ENCODE measurements at regions not wholly inside any gene's neighbourhood (a gene's known extent, or its start where the extent isn't known, plus 50 kb on each side); places are given as distances from the start of the nearest gene placed in this dataset.

DNA sequence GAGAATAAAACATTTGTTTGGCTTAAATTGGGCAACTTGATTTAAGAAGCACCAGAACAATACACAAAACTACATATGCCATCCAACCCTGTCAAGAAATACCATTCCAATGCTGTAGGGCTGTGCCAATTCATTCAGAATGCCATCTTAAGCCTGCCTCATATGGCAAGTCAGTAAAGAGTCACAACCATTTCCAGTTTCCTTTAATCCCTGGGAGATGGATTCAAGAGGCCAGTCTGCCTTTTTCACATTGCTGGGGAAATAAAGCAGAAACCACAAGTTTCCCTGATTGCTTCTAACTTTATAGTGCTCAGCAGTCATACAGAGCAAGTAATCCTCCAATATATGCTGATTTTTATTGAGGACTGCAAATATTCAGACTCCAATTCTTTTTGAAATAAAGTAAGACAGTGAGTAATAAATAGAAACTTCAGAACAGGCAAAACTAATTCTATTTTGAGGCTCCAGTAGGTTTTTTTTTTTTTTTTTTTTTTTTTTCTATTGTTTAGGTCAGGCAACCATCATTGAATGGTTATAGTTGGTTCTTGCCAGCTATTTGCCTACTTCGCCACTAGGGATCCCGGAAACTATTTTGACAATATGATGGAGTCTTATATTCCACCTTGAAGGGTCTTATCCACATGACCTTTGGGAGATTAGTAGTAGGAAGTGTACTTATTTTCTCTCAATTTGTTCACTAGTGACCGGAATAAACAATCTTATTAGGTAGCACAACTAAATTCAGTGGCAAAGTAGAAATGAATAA lies 400.9 kb upstream of the MEF2C start:
- DNase-seq = no peak

GRCh38 chr5:89282554-89283510 lies 399.8 kb upstream of the MEF2C start:
- DNase-seq = no peak

DNA sequence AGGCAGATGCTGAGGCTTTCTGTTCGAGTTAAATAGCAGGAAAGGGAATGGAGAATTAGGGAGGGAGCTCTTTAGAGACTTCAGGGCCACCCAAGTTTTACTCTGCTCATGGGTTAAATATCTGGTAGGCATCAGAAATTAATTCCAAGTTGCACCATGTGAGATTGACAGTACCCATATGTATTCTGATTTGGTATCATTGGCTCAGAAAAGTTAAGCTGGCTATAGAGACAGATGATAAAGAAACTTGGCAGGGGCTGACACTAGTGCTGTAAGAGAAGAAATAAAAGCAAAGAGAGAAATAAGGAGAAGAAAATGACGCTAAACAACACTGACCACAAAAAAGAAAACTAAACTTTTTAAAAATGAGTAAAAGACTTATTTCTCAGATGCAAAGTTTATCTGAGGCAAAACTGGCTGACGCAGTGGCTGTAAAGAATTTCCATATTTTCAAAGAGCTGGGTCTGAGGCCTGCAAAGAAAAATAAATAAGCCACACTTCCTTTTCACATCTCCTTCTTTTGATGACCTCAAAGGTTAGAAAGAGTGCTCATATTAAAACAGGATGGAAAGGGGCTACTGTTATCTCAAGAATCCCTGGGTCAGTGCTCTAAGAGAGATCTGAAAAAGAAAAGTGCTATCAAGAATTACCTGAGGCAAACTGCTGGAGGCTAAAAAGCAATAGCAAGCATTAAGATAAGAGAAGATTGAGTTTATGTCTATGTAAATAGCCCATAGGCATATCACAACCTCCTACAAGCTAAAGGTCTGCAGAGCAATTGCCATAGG lies 399.0 kb upstream of the MEF2C start:
- no peak for DNase-seq

DNA sequence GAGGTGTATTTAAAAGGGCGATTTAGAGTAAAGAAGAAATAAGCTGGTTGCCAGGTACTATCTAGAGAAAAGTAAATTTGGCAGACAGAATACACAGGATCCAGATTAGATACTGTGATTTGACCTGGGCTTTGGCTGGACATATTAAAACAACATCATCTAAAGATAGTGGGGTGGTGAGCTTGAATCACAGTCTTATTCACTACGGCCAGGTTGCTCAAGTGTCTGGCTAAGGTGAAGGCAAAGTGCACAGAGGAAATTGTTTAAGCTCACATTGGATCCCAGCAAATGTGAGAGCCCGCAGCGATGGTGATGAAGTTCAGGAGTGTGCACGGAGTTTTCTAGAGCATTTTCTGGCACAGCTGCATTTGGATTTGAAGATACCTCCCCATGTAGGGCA lies 398.2 kb upstream of the MEF2C start:
- no peak for DNase-seq

GRCh38 chr5:89280103-89281037 lies 397.4 kb upstream of the MEF2C start:
- no peak for DNase-seq

GRCh38 chr5:89279391-89280036 lies 396.5 kb upstream of the MEF2C start:
- no peak for DNase-seq

- DNase-seq = no peak
Measured at GRCh38 chr5:89277816-89278215, 394.8 kb upstream of the MEF2C start.

- DNase-seq = no peak
Measured at GRCh38 chr5:89276566-89277305, 393.8 kb upstream of the MEF2C start.

GRCh38 chr5:89275066-89275855 lies 392.3 kb upstream of the MEF2C start:
- no peak for DNase-seq

DNA sequence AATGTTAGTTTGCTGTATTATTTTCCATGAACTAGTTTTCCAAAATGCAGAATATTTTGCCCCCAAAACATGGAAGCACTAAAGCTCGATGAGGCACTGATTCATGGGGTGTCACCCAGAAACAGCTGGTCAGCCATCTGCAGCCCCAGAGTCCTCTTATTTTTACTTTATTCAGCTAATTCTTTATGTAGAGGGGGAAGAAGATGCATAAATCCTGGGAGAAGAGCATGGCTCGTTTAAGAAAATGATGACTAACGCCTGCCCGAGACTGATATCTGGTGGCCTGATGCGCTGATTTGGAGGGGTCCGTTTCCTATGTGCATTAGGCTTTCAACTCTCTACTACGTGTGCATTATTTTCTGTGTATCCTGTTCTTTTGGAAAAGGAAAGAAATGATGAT lies 390.3 kb upstream of the MEF2C start:
- DNase-seq = no peak

GRCh38 chr5:89270901-89271300 lies 387.9 kb upstream of the MEF2C start:
- no peak for DNase-seq

DNA sequence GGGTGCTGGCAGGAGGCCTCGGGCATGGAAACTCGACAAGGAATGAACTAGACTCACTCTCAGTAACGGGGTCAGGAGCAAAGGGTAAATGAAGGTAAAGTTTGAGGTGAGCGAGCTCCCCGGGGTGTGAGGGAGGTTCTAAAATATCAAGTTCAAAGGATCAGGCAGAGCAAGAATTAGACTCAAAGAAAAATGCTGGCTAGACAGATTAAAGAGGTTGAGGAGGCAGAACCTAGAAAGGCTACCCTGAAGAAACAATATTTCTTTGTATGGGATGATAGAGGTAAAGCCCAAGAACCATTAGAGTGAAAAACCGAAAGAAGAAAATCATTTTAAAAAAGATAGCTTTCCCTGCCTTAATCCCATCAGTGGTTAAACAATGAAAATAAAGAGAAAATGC lies 386.7 kb upstream of the MEF2C start:
- no peak for DNase-seq

- DNase-seq = no peak
Measured at GRCh38 chr5:89268460-89268859, 385.5 kb upstream of the MEF2C start.

- no peak for DNase-seq
Measured at GRCh38 chr5:89267788-89268187, 384.8 kb upstream of the MEF2C start.

DNA sequence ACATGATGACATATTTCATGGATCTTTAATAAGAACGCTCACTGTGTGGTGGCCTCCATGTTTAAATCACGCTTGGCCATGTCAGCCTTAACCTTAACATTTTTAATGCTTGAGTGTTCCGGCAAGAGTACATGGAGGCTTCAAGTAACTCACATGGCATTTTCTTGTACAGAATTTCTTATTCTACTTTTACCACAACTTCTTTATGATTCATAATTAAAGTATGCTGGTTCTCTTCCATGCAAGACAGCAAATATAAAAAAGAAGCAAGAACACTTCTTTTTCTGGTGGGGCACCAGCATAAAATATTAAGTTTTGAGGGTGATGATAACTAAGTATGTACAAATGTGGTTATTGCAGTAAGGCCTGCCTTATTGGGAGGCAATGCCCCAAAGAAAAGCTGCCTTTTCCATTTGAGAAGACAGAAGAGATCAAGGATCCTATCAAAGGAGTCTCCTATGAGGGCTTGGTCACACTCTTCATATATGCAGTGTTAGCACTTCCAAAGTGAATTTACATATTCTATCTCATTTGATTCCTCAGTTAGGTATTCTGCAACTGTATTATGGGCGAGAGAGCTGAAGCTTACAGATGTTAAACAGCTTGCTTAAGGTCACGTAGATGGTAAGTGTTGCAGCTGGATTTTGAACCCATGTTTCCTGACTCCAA lies 382.7 kb upstream of the MEF2C start:
- no peak for DNase-seq

DNA sequence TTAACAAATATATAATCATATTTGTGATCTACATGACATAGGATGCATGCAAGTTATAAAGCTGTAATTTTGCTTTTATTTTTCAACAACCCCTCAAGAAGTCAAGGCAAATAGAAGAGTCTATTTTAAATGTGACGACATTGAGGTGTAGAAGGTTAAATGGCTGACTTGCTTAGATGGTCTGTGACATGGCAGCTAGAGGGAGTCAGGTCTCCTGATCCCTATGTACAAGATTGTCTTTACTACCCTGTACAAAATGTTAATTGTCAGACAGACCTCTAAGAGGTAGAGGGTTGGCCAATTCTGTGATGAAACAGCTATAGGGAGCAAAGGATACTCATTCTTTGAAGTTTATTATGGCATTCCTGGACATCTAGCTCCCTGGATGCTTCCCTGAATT lies 380.9 kb upstream of the MEF2C start:
- DNase-seq = no peak

- no peak for DNase-seq
Measured at GRCh38 chr5:89262030-89262429, 379.0 kb upstream of the MEF2C start.

DNA sequence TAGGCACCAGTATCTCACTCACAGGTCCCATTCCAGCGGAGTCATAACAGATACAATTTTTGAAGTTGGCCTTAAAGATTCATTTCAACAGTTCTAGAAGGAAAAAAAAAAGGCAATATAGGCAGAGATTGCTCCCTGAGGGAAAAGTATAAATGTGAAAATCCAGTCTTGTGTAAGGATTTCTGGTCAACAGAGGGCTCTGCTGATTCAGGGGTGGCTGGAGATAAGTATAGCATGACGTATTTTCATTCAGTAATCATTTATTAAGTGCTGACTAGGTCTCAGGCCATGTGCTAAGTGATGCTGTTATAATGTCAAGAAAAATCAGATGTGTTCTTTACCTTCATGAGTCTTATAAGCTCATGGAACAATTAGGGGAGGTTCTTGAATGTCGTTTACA lies 377.3 kb upstream of the MEF2C start:
- DNase-seq = no peak

DNA sequence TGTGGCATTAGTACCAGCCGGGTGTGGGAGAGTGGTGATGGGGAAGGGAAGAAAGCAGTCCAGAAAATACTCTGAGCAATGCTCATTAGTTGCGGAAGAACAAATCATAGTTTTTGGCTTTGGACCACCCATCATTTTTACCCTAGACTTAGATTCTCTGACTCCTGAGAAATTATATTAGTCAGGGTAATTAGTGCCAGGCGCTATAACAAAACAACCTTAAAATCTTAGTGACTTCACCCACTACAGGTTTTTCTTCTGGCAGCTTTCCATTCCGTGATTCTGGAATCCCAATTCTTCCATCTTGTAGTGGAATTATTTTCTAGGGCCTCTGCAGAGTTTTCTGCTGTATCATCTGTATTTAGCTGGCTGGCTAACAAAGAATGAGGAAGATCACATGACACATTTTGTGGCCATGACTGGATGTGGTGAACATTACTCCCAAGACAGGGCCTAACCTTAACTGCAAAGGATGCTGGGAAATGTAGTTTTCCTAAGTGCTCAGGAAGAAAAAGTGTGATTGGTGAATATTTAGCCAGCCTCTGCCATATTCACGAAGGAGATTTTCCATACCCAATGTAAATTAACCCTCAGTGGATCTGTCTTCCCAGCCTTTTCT lies 373.0 kb upstream of the MEF2C start:
- peak; percentile 10 for DNase-seq
